ENCODE measurements at regions not wholly inside any gene's neighbourhood (a gene's known extent, or its start where the extent isn't known, plus 50 kb on each side); places are given as distances from the start of the nearest gene placed in this dataset.

DNA sequence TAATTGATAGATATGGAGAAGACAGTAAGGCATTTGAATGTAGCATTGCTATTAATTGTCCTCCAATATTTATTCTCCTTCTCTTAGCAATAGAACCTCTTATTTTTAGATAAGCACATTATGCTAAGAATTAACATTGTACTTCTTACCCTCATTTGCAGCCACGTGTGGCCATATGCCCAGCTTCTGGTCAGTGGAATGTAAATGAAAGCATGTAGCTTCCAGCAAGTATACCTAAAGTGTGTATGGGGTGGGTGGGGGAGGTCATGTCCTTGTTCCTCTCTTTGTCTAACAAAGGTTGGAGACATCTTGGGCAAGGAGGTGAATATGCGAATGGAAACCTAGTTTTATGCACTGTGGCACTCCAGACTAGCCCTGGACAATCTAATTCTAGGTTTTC is 133.6 kb upstream of the HMCN1 start:
- TF ChIP-seq POLR2AphosphoS5 (IDR thresholded peaks at IDR 0.05; ENCODE audit: borderline replicate concordance, low read depth, low read length), result no peak
- TF ChIP-seq EZH2 (IDR thresholded peaks at IDR 0.05), result no peak
- no peak for TF ChIP-seq FOXP2 (optimal IDR thresholded peaks at IDR 0.05; ENCODE audit: control extremely low read depth, extremely low read length, insufficient read depth)

Data from SK-N-MC (cell line).